ENCODE measurements at regions not wholly inside any gene's neighbourhood (a gene's known extent, or its start where the extent isn't known, plus 50 kb on each side); places are given as distances from the start of the nearest gene placed in this dataset.

DNA sequence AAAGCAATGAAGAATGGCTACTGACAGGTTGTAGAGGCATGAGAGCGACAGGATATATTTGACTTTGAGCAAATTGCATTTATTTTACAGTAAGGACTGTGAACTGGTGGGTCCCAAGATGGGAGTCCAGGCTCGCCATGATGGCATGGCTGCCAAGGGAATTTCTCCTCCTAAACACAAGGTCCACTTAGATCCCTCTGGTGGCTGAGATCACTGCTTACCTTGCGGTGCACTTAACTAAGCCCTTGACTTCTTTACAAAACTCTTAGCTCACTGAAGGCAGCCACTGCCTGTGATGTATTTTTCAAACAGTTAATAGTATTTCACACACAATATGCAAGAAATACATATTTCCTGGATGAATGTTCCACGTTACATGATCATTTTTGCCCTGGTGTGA lies 50.3 kb upstream of the SORBS2 start:
- DNase-seq (ENCODE audit: low read depth in 2 of 2): no peak

DNA sequence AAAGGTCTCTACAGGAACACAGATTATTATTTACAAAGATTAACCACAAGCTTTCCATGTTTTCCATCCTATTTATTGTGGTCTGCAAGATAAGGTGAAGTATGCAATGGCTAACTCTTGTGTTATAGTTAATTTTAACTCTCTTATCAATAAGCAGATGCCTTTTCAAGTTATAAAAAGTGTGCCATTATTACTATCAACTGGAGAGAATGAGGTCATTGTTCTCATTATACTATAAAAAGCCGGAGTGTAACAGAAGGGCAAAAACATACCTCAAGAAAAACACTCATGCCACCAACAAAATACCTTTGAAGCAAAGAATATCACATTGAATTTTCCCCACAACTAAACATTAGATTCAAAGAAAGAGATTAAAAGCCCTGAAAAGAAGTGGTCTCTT lies 52.0 kb upstream of the SORBS2 start:
- DNase-seq (ENCODE audit: low read depth in 2 of 2): no peak

DNA sequence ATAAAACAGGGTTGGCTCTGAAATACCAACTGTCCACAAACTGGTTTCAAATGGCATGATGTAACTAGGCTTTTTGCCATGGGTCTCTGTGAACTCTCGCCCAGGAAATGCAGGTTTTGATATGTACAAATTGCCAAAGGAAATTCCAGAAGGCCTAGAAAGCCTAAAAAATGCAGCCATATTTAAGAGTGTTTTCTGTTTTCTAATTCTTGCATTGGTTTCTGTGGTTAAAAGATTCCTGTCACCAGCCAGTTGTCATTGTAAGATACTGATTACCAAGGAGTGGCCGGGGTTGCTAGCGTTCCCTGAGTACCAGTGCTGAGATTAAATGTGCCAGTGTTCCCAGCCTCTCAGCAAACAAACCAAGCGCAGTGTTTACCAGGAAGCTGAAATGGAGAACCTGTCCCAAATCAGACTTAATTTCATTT lies 53.9 kb upstream of the SORBS2 start:
- no peak for DNase-seq (ENCODE audit: low read depth in 2 of 2)

- no peak for DNase-seq (ENCODE audit: low read depth in 2 of 2)
Observed at GRCh38 chr4:185867770-185868169, 55.8 kb upstream of the SORBS2 start.

GRCh38 chr4:185868983-185869382 lies 57.0 kb upstream of the SORBS2 start:
- peak in 1 of 2 donors; percentile 15 for DNase-seq (ENCODE audit: low read depth in 2 of 2)

- DNase-seq (ENCODE audit: low read depth in 2 of 2): no peak
Observed at GRCh38 chr4:185869427-185869826, 57.4 kb upstream of the SORBS2 start.

- no peak for DNase-seq (ENCODE audit: low read depth in 2 of 2)
Observed at GRCh38 chr4:185870366-185870765, 58.4 kb upstream of the SORBS2 start.

- no peak for DNase-seq (ENCODE audit: low read depth in 2 of 2)
Observed at GRCh38 chr4:185872747-185873380, 60.9 kb upstream of the SORBS2 start.

DNA sequence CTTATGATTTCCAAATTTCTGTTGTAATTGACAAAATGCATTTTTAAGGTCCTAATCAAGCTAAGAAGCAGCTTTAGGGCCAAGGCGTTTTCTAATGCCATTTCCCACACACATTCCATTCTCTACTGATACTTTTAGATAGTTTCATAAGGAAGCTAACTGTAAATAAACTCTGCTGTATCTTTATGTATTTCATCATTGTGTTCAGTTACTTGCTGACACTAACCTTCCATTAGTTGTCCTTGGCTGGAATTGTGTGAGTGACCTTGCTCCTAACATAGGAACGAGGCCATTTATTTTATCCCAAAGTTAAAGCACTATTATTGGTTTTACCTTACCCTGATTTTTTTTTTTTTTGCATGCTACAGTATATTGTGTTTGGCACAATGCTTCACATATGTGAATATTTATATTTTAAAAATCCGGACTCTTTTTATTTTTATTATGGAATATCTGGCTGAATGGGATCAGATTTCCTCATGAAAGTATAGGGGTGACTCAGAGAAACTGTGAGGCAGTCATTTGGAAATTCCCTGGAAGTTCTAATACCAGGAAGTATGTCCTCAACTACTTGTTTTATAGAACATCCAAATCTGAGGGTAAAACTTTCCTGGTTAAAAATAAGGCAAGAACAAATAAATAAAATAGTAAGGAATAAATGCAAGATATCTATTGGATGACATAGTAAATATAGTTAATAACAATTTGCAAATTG lies 62.7 kb upstream of the SORBS2 start:
- DNase-seq (ENCODE audit: low read depth in 2 of 2): peak; percentile 56 to 87

- no peak for DNase-seq (ENCODE audit: low read depth in 2 of 2)
Observed at GRCh38 chr4:185875316-185875907, 63.4 kb upstream of the SORBS2 start.

GRCh38 chr4:185878633-185879032 lies 66.6 kb upstream of the SORBS2 start:
- no peak for DNase-seq (ENCODE audit: low read depth in 2 of 2)

- no peak for DNase-seq (ENCODE audit: low read depth in 2 of 2)
Observed at GRCh38 chr4:185879666-185880312, 67.8 kb upstream of the SORBS2 start.

DNA sequence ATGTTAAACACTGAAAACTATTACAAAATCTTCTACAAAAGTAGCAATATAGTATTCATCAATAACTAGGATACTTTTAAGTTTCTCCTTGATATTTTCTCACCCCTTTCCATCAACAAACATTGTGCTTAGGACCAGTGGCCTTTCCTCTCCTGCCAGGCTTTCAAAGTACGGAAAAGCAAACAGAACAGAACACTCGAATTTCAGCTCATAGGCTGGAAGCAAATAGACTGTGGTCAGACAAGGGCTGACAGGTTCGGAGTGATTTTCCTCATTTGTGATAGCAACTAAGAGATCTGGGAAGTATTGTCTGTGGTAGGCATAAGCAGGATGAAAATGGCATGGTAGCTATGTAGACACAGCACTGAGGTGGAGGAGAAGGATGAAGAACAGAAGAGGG lies 68.6 kb upstream of the SORBS2 start:
- DNase-seq (ENCODE audit: low read depth in 2 of 2): no peak

DNA sequence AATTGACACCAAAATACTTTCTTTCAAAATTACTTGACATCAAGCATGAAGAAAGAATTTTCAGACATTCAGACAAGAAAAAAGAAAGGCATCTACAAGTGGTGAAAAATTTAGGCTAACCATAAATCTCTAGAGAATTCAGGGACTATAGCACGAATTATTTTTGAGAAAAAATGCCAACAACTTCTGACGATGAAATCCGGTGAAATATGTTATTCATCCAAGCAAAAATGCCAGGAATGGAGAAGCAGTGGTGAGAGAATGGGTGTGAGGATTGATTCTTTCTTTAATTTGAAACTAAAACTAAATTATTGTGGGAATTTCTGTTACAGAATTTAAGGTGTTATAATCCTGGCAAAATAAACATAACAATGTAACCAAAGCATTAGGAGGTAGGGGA lies 69.4 kb upstream of the SORBS2 start:
- no peak for DNase-seq (ENCODE audit: low read depth in 2 of 2)

- DNase-seq (ENCODE audit: low read depth in 2 of 2): no peak
Observed at GRCh38 chr4:185883591-185883990, 71.6 kb upstream of the SORBS2 start.

GRCh38 chr4:185885075-185885474 lies 73.1 kb upstream of the SORBS2 start:
- DNase-seq (ENCODE audit: low read depth in 2 of 2): no peak

DNA sequence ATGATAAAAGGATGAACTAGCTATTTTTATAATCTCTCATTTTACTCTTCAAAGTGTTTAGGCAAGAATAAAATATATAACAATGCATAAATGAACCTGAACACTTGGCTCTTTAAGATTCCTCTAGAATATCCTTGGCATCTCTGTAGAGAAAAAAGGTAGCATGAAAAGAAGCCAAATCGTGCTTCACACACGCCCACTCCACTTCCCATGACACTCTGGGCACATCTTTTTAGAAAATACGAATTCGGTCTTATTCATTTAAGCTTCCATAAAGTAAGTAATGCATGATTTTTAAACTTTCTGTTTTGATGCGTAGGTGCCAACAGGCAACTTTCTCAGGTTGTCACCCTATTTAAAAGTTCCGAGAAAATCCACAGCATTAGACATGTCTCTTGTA lies 73.6 kb upstream of the SORBS2 start:
- no peak for DNase-seq (ENCODE audit: low read depth in 2 of 2)

- DNase-seq (ENCODE audit: low read depth in 2 of 2): no peak
Observed at GRCh38 chr4:185886832-185887524, 75.0 kb upstream of the SORBS2 start.

DNA sequence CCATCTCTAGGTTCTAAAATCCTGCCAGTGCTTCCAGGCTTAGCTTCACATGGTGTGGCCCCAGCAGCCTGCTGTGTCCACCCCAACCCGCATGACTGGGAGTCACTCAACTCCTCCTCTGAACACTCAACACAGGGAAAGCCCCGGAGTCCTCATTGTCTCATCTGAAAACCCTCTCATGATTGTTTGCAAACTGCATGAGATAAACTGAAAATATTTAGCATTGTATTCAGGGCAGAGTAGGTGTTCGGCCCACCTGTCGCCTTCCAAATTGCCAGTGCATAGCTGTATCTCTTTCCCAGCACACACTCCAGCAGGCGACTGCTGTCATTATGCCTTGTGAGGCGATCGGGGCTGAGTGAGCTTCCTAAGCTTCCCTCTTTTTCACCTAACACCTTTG lies 76.7 kb upstream of the SORBS2 start:
- DNase-seq (ENCODE audit: low read depth in 2 of 2): no peak

- DNase-seq (ENCODE audit: low read depth in 2 of 2): no peak
Observed at GRCh38 chr4:185889585-185889984, 77.6 kb upstream of the SORBS2 start.

- DNase-seq (ENCODE audit: low read depth in 2 of 2): no peak
Observed at GRCh38 chr4:185890196-185890595, 78.2 kb upstream of the SORBS2 start.

DNA sequence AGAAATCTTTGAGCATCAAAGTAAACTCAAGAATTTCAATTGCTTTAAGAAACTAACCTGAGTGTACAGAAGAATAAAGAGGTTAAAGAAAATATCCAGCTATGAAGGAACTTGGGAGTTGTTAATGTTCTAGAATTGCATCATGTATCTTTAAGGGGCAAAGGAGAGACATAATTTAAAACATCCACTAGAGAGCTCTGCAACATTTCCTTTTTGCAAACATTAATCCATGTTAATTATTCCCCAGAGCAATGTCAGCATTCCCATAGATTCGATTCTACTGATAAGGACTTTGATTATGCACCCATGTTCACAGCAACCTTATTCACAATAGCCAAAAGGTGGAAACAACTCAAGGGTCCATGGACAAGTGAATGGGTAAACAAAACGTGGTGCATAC lies 80.2 kb upstream of the SORBS2 start:
- no peak for DNase-seq (ENCODE audit: low read depth in 2 of 2)

All from dermis microvascular lymphatic vessel endothelial cell (primary cell).